GM06990 (cell line): ENCODE measurements at regions not wholly inside any gene's neighbourhood (a gene's known extent, or its start where the extent isn't known, plus 50 kb on each side); places are given as distances from the start of the nearest gene placed in this dataset.

Source experiments
- DNase-seq: peaks from one replicate; pipeline ENCODE4 v3.0.0-alpha.2; 2011; ENCODE audit not compliant: insufficient read length; ENCODE audit errors: extremely low read depth
- H3K27me3 ChIP-seq: replicated peaks from 2 replicates; pipeline ENCODE4 v1.6.0; 2011; ENCODE audit warnings: low read length; ENCODE audit not compliant: control insufficient read depth, insufficient read depth
- H3K36me3 ChIP-seq: 2 replicates; pipeline ENCODE4 v1.5.1; 2011; ENCODE audit warnings: low read length; ENCODE audit not compliant: control insufficient read depth, insufficient read depth
- H3K4me3 ChIP-seq: replicated peaks from 2 replicates; pipeline ENCODE4 v1.5.1; 2011; ENCODE audit warnings: low read depth, mild to moderate bottlenecking, control low read depth, low read length
- TF ChIP-seq, protein P1 (sequence below): IDR thresholded peaks from 2 replicates; pipeline ENCODE4 v1.5.1; 2011; ENCODE audit warnings: low read length, control low read depth, mild to moderate bottlenecking, inconsistent platforms; ENCODE audit not compliant: insufficient read depth, poor library complexity, severe bottlenecking

DNA sequence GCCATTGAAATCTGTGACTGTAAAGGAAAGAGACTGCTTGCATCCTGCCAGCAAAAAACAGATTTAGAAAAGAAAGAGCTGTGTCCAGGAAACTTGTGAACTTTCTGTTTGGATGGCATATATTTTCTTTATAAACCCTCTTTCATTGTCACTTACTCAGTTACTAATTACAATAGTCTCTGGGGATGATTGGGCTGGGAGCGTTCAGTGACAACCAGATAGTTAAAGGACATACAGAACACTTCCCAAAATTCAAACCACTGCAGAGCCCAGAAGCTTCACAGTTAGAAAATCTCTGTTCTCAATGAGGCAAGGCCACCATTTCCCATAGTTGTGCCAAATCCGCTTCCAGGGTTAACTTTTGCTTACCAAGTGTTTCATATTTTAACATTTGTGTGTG, 98.6 kb upstream of the TAB2 start:
- TF ChIP-seq, protein P1, sequence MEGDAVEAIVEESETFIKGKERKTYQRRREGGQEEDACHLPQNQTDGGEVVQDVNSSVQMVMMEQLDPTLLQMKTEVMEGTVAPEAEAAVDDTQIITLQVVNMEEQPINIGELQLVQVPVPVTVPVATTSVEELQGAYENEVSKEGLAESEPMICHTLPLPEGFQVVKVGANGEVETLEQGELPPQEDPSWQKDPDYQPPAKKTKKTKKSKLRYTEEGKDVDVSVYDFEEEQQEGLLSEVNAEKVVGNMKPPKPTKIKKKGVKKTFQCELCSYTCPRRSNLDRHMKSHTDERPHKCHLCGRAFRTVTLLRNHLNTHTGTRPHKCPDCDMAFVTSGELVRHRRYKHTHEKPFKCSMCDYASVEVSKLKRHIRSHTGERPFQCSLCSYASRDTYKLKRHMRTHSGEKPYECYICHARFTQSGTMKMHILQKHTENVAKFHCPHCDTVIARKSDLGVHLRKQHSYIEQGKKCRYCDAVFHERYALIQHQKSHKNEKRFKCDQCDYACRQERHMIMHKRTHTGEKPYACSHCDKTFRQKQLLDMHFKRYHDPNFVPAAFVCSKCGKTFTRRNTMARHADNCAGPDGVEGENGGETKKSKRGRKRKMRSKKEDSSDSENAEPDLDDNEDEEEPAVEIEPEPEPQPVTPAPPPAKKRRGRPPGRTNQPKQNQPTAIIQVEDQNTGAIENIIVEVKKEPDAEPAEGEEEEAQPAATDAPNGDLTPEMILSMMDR: no peak
- DNase-seq: no peak
- H3K27me3 ChIP-seq: no peaks in the 10 kb centered on the region
- no peaks in the 10 kb centered on the region for H3K36me3 ChIP-seq
- no peak overlapping the region for H3K4me3 ChIP-seq

DNA sequence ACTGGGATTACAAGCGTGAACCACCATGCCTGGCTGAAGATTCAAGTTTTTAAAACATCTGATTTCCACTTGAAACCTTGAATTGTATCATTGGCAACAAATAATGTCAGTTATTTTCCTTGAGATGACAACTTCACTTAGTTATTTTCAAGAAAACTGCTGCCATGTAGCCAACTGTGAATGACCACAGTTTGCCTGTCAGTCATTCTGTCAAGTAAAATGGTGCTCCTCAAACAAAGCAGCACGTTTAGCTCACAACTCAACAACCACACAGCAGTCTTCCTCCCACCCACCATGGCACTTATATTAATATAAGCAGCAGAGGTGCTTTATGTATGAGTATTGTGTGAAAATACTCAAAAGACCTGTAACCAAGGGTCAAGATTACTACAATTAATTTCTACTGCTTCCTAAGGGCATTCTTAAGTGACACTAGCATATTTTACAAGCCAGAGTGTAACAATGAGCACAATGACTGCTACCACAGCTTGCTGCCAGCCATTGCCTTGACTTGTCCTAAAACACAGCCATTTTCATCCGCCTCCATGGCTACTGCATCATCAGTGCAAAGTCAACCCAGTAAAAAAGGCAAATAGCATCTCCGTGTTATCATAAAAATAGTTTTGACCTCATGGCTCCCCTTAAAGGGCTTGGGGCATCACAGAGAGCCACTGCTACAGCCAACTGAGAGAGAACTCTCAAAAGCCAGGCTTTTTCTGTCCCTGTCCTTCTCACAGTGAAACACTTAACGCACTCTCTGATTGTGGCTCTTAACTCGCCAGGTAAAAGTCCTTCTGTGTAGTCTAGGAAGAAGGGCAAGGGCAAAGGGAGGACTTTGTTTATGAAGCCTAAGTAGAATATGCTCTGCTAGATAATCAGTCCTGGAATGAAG, 96.4 kb upstream of the TAB2 start:
- no peak for DNase-seq
- TF ChIP-seq, protein P1: no peak

GRCh38 chr6:149221774-149222070, 95.8 kb upstream of the TAB2 start:
- Histone ChIP-seq H3K4me3 (no peak overlapping the region), H3K36me3 (no peaks in the 10 kb centered on the region), H3K27me3 (no peaks in the 10 kb centered on the region)
- no peak for DNase-seq
- TF ChIP-seq, protein P1: no peak

More for the DNA sequence above, 96.4 kb upstream of the TAB2 start:
- Histone ChIP-seq H3K4me3 (no peak overlapping the region), H3K27me3 (no peaks in the 10 kb centered on the region), H3K36me3 (no peaks in the 10 kb centered on the region)

DNA sequence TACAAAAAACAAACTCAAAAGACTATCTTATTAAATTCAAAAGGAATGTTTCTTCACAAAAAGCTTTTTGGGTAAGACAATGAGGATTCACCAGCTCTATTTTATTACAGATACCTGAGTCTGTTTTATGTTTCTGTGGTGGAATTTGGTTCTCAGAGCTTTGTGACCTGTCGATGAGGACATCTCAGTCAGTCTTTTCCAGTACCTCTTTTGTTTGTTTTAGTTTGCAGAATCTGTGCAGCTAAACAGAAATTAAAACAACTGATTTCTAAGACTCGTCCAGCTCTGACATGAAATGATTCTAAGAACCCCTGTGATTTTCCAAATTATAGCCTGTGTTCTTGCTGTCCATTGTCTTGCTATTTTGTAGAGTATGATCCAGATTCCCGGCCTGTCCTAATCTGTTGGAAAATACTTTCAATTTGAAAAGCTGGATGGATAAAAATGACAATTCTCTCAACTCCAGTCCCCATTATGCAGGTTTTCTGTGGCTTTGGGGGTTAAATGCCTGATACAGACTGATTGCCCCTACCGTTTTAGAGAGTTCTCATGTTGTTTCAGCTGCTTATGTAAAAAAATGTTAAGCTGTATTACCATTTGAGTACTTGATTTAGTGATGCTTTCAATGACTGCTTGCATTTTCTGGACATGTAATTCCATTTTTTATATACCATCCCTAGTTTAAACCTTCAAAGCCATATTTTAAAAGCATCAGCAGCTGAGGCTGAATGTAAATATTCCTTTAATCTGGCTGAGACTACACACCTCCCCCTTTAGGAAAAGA, 94.2 kb upstream of the TAB2 start:
- no peaks in the 10 kb centered on the region for H3K27me3 ChIP-seq
- no peak for DNase-seq
- TF ChIP-seq, protein P1: no peak
- no peak overlapping the region for H3K4me3 ChIP-seq
- no peaks in the 10 kb centered on the region for H3K36me3 ChIP-seq

DNA sequence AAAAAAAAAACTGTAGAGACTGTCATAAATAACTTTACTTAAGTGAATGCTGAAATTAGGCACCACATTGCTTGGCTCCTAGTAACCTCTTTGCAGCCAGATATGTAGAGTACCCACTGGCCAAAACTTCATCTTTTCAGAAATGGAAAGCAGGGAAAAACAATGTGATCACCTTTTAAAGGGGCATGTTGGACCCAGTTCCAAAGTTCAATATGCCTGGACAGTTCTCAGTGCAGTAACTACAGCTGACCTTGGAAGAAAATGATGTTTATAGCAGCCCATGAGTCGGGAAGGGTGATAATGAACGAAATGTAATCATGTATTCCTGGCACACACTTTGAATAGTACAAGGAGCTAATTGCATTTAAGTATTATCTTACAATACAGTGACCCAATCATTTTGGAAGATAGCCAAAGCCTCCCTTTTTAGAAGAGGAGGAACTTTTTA, 93.6 kb upstream of the TAB2 start:
- no peaks in the 10 kb centered on the region for H3K27me3 ChIP-seq
- no peaks in the 10 kb centered on the region for H3K36me3 ChIP-seq
- no peak for DNase-seq
- TF ChIP-seq, protein P1: no peak
- H3K4me3 ChIP-seq: no peak overlapping the region
